ENCODE measurements at regions not wholly inside any gene's neighbourhood (a gene's known extent, or its start where the extent isn't known, plus 50 kb on each side); places are given as distances from the start of the nearest gene placed in this dataset.

- no peak for DNase-seq (ENCODE audit: low read depth)
- TF ChIP-seq CTCF (conservative IDR thresholded peaks at IDR 0.05; ENCODE audit: low read depth, low read length) = no peak
- no peak overlapping the region for H3K4me3 ChIP-seq (ENCODE audit: low read length)
These were observed 533.6 kb downstream of the RNF144B start for GRCh38 chr6:18920701-18921100.

GRCh38 chr6:18931086-18931485, 543.9 kb downstream of the RNF144B start:
- H3K4me3 ChIP-seq (ENCODE audit: low read length) = no peak overlapping the region
- DNase-seq (ENCODE audit: low read depth) = no peak
- TF ChIP-seq CTCF (conservative IDR thresholded peaks at IDR 0.05; ENCODE audit: low read depth, low read length) = no peak

GRCh38 chr6:18958146-18958545, 571.0 kb downstream of the RNF144B start:
- DNase-seq (ENCODE audit: low read depth) = no peak
- no peak for TF ChIP-seq CTCF (conservative IDR thresholded peaks at IDR 0.05; ENCODE audit: low read depth, low read length)
- H3K4me3 ChIP-seq (ENCODE audit: low read length) = no peak overlapping the region

GRCh38 chr6:18961566-18961965, 574.4 kb downstream of the RNF144B start:
- DNase-seq (ENCODE audit: low read depth) = no peak
- no peak for TF ChIP-seq CTCF (conservative IDR thresholded peaks at IDR 0.05; ENCODE audit: low read depth, low read length)
- H3K4me3 ChIP-seq (ENCODE audit: low read length) = no peak overlapping the region

- no peak for TF ChIP-seq CTCF (conservative IDR thresholded peaks at IDR 0.05; ENCODE audit: low read depth, low read length)
- DNase-seq (ENCODE audit: low read depth) = no peak
- H3K4me3 ChIP-seq (ENCODE audit: low read length) = no peak overlapping the region
These were observed 575.3 kb downstream of the RNF144B start for GRCh38 chr6:18962361-18962905.

- H3K4me3 ChIP-seq (ENCODE audit: low read length) = no peak overlapping the region
- TF ChIP-seq CTCF (conservative IDR thresholded peaks at IDR 0.05; ENCODE audit: low read depth, low read length) = no peak
- no peak for DNase-seq (ENCODE audit: low read depth)
These were observed 576.3 kb downstream of the RNF144B start for GRCh38 chr6:18963439-18963838.

GRCh38 chr6:18973251-18973650, 586.1 kb downstream of the RNF144B start:
- H3K4me3 ChIP-seq (ENCODE audit: low read length) = no peak overlapping the region
- TF ChIP-seq CTCF (conservative IDR thresholded peaks at IDR 0.05; ENCODE audit: low read depth, low read length) = no peak
- no peak for DNase-seq (ENCODE audit: low read depth)
